GM18870 (cell line): ENCODE measurements at regions not wholly inside any gene's neighbourhood (a gene's known extent, or its start where the extent isn't known, plus 50 kb on each side); places are given as distances from the start of the nearest gene placed in this dataset.

ENCODE experiments used
- ATAC-seq: cut with Tn5 transposase; IDR thresholded peaks from one replicate; pipeline ENCODE4 v1.9.1; 2021; ENCODE audit warnings: moderate library complexity; ENCODE audit not compliant: unreplicated experiment

DNA sequence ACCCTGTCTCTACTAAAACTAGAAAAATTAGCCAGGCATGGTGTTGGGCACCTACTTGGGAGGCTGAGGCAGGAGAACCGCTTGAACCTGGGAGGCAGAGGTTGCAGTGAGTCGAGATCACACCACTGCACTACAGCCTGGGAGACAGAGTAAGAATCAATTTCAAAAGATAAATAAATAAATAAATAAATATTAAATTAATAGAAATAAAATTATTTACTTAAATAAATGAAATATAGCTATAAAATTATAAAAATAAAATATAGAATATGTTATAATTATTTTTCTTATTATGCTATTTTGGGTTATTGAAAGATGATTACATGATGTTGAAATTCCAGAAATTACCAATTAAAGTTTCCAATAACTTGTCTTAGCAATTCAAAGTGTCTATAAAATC is 1029.8 kb upstream of the AGA start:
- no peak for ATAC-seq

DNA sequence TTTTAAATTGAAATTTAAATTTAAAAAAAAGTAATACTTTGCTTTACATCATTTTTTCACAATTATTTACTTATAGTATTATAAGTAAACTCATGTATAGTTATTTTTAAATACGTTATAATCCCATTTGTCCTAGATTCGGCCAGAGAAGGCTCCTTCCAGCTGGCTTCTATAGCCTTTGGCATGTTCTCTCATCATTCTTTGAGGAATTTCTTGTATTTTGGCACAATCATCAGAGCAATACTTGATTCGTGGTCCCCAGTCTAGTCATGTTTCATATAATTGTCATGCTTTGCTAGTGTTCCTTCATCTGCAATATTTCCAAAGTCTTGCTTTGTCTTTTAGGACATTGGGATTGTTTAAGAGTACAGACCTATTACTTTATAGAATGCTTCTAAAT is 1037.9 kb upstream of the AGA start:
- ATAC-seq, result no peak

- no peak for ATAC-seq
Observed at GRCh38 chr4:178480881-178481280, 1038.6 kb upstream of the AGA start.

- ATAC-seq, result no peak
Observed at GRCh38 chr4:178481564-178481963, 1039.3 kb upstream of the AGA start.

DNA sequence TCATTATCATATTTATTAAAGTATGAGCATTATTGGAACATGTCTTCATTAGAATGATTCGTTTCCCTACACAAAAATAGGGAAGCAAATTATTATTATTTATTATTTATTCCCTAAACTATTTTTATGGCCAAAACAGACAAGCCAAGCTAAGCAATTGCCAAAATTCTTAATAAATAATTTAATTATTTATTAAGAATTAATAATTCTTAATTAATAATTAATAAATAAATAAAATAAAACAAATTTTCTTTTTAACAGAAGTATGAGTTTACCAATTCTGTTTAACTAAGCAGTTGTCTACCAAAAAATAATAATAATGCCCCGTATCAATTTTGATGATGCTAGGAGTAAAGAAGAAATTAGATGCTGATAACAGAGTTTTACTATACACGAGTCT is 1080.8 kb upstream of the AGA start:
- ATAC-seq, result no peak

GRCh38 chr4:178535939-178536579 is 1093.8 kb upstream of the AGA start:
- no peak for ATAC-seq

DNA sequence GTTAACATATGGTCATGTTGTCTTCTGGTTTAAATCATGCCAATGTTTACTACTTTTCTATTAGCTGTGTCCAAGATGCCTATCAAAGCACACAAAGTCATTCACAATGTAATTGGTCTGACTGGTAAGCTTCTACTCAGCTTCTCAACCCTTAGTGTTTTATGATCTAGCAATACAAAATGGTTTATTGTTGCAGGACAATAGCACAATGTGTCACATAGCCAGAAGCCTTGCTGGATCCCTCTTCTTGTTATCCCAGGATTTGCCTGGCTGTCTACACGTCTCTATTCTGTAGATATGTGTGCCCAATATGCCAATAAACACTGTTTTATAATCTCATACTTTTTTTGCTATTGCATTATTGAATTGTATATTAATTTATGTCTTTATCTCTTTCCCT is 1111.0 kb upstream of the AGA start:
- ATAC-seq, result no peak

DNA sequence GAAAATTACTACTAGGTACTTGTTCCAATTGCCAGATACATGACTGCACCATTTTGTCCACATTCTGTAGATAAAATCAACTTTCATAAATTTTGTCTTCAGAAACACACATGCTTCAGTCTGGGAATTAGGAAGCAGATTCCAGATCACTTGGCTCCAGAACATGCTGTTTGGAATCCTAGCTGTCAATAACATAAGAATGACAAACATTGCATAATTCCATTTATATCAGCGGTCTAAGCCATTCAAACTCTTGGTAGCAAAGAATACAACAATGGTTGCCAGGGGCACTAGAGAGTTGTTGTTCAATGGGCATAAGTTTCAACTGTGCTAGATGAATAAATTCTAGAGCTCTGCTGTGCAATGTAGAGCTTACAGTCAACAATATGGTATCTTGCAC is 1112.1 kb upstream of the AGA start:
- ATAC-seq, result no peak

- ATAC-seq, result no peak
Observed at GRCh38 chr4:178556796-178557195, 1114.6 kb upstream of the AGA start.

- ATAC-seq, result no peak
Observed at GRCh38 chr4:178577933-178578332, 1135.7 kb upstream of the AGA start.

DNA sequence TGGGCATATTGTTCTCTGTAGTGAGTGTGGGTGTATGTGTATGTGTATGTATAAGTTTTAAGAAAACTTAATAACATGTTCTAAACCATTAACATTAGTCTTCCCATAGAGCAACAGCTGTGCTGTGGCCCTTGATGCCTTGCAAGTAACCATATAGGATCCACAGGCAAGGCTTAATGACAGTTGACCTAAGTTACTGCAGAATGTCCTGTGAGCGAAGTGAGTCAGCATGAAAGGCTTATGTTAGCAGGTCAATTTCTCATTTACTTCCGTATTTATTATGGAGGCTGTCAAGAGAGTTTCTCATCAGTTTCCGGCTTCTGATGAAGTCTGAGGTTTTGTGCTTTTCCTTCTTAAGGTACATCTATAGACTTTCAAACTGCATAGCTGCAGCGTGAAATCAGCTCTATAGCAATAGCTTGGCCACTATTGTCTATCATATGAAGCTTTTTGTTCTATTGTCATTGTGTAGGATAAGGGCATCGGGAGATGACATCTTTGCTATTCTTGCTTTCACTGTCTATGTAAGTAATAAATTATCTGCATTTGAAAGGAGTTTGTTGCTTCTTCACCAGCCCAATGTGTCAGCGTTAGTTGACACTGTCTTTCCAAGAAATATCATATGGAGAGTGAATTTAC is 1153.4 kb upstream of the AGA start:
- no peak for ATAC-seq

- ATAC-seq, result no peak
Observed at GRCh38 chr4:178598672-178599071, 1156.4 kb upstream of the AGA start.

- ATAC-seq, result no peak
Observed at GRCh38 chr4:178599521-178599920, 1157.3 kb upstream of the AGA start.

DNA sequence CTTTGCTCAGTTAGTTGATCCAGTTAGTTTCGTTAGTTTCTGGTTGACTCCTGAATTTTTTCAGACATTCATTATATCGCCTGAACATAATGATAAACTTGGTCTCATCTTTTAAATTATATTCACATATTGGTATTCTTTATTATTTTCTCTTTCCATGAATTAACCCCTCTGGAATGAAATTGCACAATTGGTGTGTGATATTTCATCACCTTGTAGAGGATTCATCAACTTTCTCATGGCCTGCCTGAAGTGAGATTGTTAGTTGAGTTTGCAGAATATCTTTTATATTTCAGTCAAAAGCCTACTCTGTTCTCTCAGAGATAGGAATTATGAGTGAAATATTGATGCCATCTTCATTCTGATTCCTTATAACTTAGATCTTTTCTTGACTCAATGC is 1160.6 kb upstream of the AGA start:
- ATAC-seq, result no peak

DNA sequence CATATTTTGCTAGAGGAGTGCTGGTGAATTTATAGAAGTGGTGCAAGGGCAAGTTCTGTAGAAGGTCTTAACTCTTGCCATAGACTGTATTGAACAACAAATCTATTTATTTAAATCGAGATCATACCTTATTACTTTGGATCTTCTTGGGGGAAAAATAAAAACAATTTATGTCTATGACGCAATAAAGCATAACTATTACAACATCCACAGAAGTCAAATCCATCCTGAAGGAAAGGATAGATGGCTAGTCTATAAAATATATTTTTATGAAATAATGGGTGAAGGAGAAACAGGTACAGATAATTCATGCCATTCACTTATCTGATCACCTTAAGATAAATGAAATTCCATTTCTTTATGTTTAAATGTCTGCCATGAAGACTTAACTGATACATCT is 1168.8 kb upstream of the AGA start:
- ATAC-seq, result no peak

GRCh38 chr4:178612733-178613132 is 1170.5 kb upstream of the AGA start:
- no peak for ATAC-seq

- ATAC-seq, result no peak
Observed at GRCh38 chr4:178632415-178632814, 1190.2 kb upstream of the AGA start.

DNA sequence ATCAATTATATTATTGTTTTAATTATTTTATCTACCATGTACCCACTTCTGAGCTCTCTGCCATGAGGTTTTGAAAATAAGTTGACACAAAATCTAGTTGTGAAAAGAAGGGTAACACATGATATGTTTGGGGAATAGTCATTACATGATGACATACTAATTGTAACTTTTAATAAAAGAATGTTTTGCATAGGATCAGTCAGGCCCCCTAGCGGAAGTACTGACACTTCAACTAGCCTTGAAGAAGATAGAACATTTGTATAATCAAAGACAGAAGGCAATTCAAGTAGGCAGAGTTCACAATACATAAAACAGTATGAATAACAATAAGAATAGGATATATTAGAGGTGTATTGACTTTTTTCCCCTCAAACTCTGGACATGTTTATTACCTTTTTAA is 1191.0 kb upstream of the AGA start:
- no peak for ATAC-seq

DNA sequence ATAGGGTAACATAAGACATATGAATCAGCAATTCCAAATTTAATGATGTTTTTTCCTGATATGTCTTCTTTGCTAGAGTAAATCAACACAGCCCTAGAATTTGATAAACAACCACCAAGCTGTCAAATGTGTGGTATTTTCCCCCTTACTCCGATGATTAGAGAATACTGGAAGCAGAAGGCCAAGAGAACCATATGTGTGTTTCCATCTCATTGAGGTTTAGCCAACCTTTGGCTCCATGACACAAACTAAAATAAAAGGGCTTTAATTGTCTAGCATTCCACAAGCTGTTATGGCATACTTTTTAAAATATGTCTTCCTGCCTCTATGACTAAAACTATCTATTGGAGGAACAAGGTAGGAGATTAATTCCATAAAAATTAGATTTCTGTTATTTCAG is 1222.4 kb upstream of the AGA start:
- no peak for ATAC-seq

DNA sequence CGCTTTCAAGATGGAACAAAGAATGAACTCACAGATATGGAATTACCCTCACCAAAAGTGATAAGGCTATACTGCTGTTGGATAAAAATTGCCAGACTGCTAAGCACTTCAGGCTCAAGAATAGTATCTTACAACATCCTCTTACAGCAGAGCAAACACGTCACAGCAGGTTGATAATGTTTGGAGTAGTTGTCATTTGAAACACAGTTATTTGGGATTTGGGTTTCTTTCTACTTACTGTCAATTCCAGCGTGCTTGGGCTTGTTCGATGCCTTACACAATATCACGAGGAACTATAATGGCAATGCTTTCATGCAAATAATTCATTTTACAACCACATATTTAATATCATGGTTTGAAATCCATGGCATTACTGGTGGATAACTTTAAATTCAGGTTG is 1223.7 kb upstream of the AGA start:
- ATAC-seq, result no peak

- ATAC-seq, result no peak
Observed at GRCh38 chr4:178671766-178672165, 1229.5 kb upstream of the AGA start.

GRCh38 chr4:178672512-178672911 is 1230.3 kb upstream of the AGA start:
- no peak for ATAC-seq

DNA sequence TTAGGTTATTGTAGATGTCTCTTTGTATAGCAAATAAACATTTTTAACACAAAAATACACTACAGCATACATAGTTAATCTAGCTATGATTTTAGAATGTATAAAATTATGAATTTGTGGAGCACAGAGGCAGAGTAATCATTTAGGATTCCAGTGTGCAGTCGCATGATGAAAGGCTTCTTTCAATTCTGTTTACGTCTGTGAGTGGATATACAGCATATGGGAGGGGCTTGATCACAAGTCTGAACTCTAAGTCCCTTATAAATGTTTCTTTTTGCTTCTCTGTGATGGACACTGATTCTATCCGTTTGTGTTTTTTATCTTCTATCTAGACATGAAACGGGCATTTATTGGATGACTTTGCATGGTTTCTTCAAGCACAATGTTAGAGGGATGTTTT is 1239.6 kb upstream of the AGA start:
- ATAC-seq, result no peak
